ENCODE measurements at regions not wholly inside any gene's neighbourhood (a gene's known extent, or its start where the extent isn't known, plus 50 kb on each side); places are given as distances from the start of the nearest gene placed in this dataset.

- TF ChIP-seq NFRKB (IDR thresholded peaks at IDR 0.05): no peak
- TF ChIP-seq SP1 (IDR thresholded peaks at IDR 0.05): no peak
Observed at GRCh38 chr12:46493834-46494181, 121.2 kb upstream of the SLC38A2 start.

Data from HEK293T (cell line).